MM.1S (cell line): ENCODE measurements at regions not wholly inside any gene's neighbourhood (a gene's known extent, or its start where the extent isn't known, plus 50 kb on each side); places are given as distances from the start of the nearest gene placed in this dataset.
A peak's percentile ranks its signal among the peaks of the same experiment; 100 is the strongest.

Experiments used
- DNase-seq: peaks from one replicate; pipeline ENCODE4 v3.0.0-alpha.2; 2015
- H2AFZ ChIP-seq: fragments of 300-600 bp; sonication (generic); 2 replicates; pipeline ENCODE4 v1.6.0; 2016; ENCODE audit warnings: antibody characterized with exemption, low read length
- H3F3A ChIP-seq: fragments of 300-600 bp; sonication (generic); 2 replicates; pipeline ENCODE4 v1.6.1; 2016; ENCODE audit warnings: mild to moderate bottlenecking, antibody characterized with exemption, low read length, moderate library complexity, mixed read lengths; ENCODE audit not compliant: insufficient read depth
- H3K27ac ChIP-seq: fragments of 300-600 bp; sonication (generic); 2 replicates; pipeline ENCODE4 v1.5.1; 2016; ENCODE audit warnings: mild to moderate bottlenecking, low read length
- H3K27me3 ChIP-seq: fragments of 300-600 bp; sonication (generic); replicated peaks from 2 replicates; pipeline ENCODE4 v1.6.0; 2016; ENCODE audit warnings: low read length; ENCODE audit not compliant: insufficient read depth
- H3K36me3 ChIP-seq: fragments of 300-600 bp; sonication (generic); replicated peaks from 2 replicates; pipeline ENCODE4 v1.6.1; 2016; ENCODE audit warnings: mild to moderate bottlenecking, low read length, mixed read lengths; ENCODE audit not compliant: insufficient read depth
- H3K4me1 ChIP-seq: fragments of 300-600 bp; sonication (generic); 2 replicates; pipeline ENCODE4 v1.6.1; 2016; ENCODE audit warnings: low read length, mixed read lengths
- H3K4me2 ChIP-seq: fragments of 300-600 bp; sonication (generic); 2 replicates; pipeline ENCODE4 v1.6.0; 2016; ENCODE audit warnings: low read depth, low read length
- H3K4me3 ChIP-seq: fragments of 300-600 bp; sonication (generic); 2 replicates; pipeline ENCODE4 v1.5.1; 2016; ENCODE audit warnings: low read length, mixed read lengths
- H3K79me2 ChIP-seq: fragments of 300-600 bp; sonication (generic); 2 replicates; pipeline ENCODE4 v1.6.1; 2016; ENCODE audit warnings: mixed run types, low read length, mixed read lengths
- H3K9ac ChIP-seq: fragments of 300-600 bp; sonication (generic); 2 replicates; pipeline ENCODE4 v1.6.1; 2016; ENCODE audit warnings: low read length, mixed read lengths
- H3K9me2 ChIP-seq: fragments of 300-600 bp; sonication (generic); replicated peaks from 2 replicates; pipeline ENCODE4 v1.6.1; 2016; ENCODE audit warnings: mild to moderate bottlenecking, low read length, mixed read lengths; ENCODE audit not compliant: insufficient read depth
- H3K9me3 ChIP-seq: fragments of 300-600 bp; sonication (generic); replicated peaks from 2 replicates; pipeline ENCODE4 v1.6.1; 2016; ENCODE audit warnings: mild to moderate bottlenecking, low read length, mixed read lengths; ENCODE audit not compliant: insufficient read depth
- H4K20me1 ChIP-seq: fragments of 300-600 bp; sonication (generic); 2 replicates; pipeline ENCODE4 v1.6.1; 2016; ENCODE audit warnings: mild to moderate bottlenecking, low read length, moderate library complexity, mixed read lengths; ENCODE audit not compliant: insufficient read depth
- CTCF ChIP-seq: fragments of 300-600 bp; sonication (generic); IDR thresholded peaks from 2 replicates; pipeline ENCODE4 v1.5.1; 2016; ENCODE audit warnings: antibody characterized with exemption, low read length, mixed read lengths
- EZH2 ChIP-seq: fragments of 300-600 bp; sonication (generic); optimal IDR thresholded peaks from 2 replicates; pipeline ENCODE3; 2017; ENCODE audit warnings: low read depth, mild to moderate bottlenecking, antibody characterized with exemption, low read length, mixed read lengths
- EZH2phosphoT487 ChIP-seq: fragments of 300-600 bp; sonication (generic); IDR thresholded peaks from 2 replicates; pipeline ENCODE4 v1.6.1; 2018; ENCODE audit warnings: antibody characterized with exemption, low read length

GRCh38 chr3:22474706-22475445, 723.9 kb upstream of the ZNF385D start:
- H3K27ac ChIP-seq, result no peak overlapping the region
- TF ChIP-seq CTCF (no peak), EZH2 (no peak), EZH2phosphoT487 (no peak)
- peak; percentile 8 for DNase-seq
- H3K27me3 ChIP-seq, result no peaks in the 10 kb centered on the region
- H3K36me3 ChIP-seq, result no peaks in the 10 kb centered on the region
- no peaks in the 10 kb centered on the region for H3K79me2 ChIP-seq
- no peaks in the 10 kb centered on the region for H3K9me3 ChIP-seq
- no peak overlapping the region for H3K4me3 ChIP-seq
- H3K4me2 ChIP-seq, result no peak overlapping the region
- no peaks in the 10 kb centered on the region for H4K20me1 ChIP-seq
- no peaks in the 10 kb centered on the region for H3K9me2 ChIP-seq
- no peak overlapping the region for H2AFZ ChIP-seq
- no peaks in the 10 kb centered on the region for H3F3A ChIP-seq
- H3K9ac ChIP-seq, result no peak overlapping the region
- H3K4me1 ChIP-seq, result no peaks in the 10 kb centered on the region

GRCh38 chr3:22475665-22476240, 724.7 kb upstream of the ZNF385D start:
- H3K9ac ChIP-seq, result no peak overlapping the region
- H3K4me3 ChIP-seq, result no peak overlapping the region
- no peaks in the 10 kb centered on the region for H3K36me3 ChIP-seq
- no peaks in the 10 kb centered on the region for H3K4me1 ChIP-seq
- no peaks in the 10 kb centered on the region for H3K9me3 ChIP-seq
- H3F3A ChIP-seq, result no peaks in the 10 kb centered on the region
- no peak overlapping the region for H2AFZ ChIP-seq
- H4K20me1 ChIP-seq, result no peaks in the 10 kb centered on the region
- no peak overlapping the region for H3K4me2 ChIP-seq
- no peak overlapping the region for H3K27ac ChIP-seq
- H3K9me2 ChIP-seq, result no peaks in the 10 kb centered on the region
- H3K27me3 ChIP-seq, result no peaks in the 10 kb centered on the region
- DNase-seq, result no peak
- no peak for TF ChIP-seq CTCF
- TF ChIP-seq EZH2, result no peak
- TF ChIP-seq EZH2phosphoT487, result no peak
- H3K79me2 ChIP-seq, result no peaks in the 10 kb centered on the region

- Histone ChIP-seq H3K27ac (no peak overlapping the region), H3K9me3 (no peaks in the 10 kb centered on the region), H3K9ac (no peak overlapping the region), H3K9me2 (no peaks in the 10 kb centered on the region), H3K27me3 (no peaks in the 10 kb centered on the region), H3K4me2 (no peak overlapping the region), H3K79me2 (no peaks in the 10 kb centered on the region), H3K4me3 (no peak overlapping the region), H3F3A (no peaks in the 10 kb centered on the region), H2AFZ (no peak overlapping the region), H3K36me3 (no peaks in the 10 kb centered on the region), H3K4me1 (no peaks in the 10 kb centered on the region), H4K20me1 (no peaks in the 10 kb centered on the region)
- no peak for DNase-seq
- TF ChIP-seq CTCF, result no peak
- TF ChIP-seq EZH2, result no peak
- no peak for TF ChIP-seq EZH2phosphoT487
These were observed 726.0 kb upstream of the ZNF385D start for GRCh38 chr3:22476976-22477375.
